Esophagus muscularis mucosa (tissue), 3 donors: ENCODE measurements at regions not wholly inside any gene's neighbourhood (a gene's known extent, or its start where the extent isn't known, plus 50 kb on each side); places are given as distances from the start of the nearest gene placed in this dataset.

Experiments used
- POLR2AphosphoS5 ChIP-seq, 2 donors: sonication (generic); formaldehyde crosslinking; IDR thresholded peaks; one replicate each; pipeline ENCODE4 v1.6.1; 2017; ENCODE audit warnings: antibody characterized with exemption in 2 of 2
- TF ChIP-seq, protein P1 (sequence below), 3 experiments: fragments of 200-600 bp in 2 of 3; fragments of 450-650 bp in 1 of 3; sonication (generic) in 2 of 3; IDR thresholded peaks; one replicate each; pipeline ENCODE4 v1.5.1; 2017 to 2019; ENCODE audit warnings: antibody characterized with exemption in 3 of 3, mild to moderate bottlenecking in 2 of 3, moderate library complexity in 1 of 3

DNA sequence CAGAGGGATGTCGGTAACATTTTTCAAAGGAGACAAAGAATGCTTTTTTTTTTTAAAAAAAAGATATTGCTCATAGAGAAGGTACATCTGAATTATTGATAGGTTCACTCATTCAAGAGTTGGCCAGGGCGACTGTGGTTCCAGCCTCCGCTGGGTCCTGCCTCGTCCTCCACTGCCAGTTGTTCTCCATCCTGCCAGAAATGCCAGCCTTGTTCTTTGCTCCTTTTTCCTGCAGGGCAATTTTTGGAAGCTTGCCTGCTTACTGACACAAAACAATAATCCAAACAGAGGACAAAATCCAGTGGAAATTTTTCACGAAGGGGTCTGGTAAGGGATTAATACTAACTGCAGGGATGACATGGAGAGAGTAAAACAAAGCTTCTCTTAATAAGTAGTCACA, 1113.0 kb downstream of the CBLN2 start:
- no peak for TF ChIP-seq POLR2AphosphoS5 (IDR thresholded peaks at IDR 0.05)
- TF ChIP-seq, protein P1, sequence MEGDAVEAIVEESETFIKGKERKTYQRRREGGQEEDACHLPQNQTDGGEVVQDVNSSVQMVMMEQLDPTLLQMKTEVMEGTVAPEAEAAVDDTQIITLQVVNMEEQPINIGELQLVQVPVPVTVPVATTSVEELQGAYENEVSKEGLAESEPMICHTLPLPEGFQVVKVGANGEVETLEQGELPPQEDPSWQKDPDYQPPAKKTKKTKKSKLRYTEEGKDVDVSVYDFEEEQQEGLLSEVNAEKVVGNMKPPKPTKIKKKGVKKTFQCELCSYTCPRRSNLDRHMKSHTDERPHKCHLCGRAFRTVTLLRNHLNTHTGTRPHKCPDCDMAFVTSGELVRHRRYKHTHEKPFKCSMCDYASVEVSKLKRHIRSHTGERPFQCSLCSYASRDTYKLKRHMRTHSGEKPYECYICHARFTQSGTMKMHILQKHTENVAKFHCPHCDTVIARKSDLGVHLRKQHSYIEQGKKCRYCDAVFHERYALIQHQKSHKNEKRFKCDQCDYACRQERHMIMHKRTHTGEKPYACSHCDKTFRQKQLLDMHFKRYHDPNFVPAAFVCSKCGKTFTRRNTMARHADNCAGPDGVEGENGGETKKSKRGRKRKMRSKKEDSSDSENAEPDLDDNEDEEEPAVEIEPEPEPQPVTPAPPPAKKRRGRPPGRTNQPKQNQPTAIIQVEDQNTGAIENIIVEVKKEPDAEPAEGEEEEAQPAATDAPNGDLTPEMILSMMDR (IDR thresholded peaks at IDR 0.05), result no peak
